Effector memory CD8-positive, alpha-beta T cell (primary cell): ENCODE measurements at regions not wholly inside any gene's neighbourhood (a gene's known extent, or its start where the extent isn't known, plus 50 kb on each side); places are given as distances from the start of the nearest gene placed in this dataset.
"Not testable (repeated sequence)": the region's sequence is repeated elsewhere in the genome, so short reads cannot be mapped to it uniquely, and the experiment has no call there.

ENCODE experiments used
- ATAC-seq: fragments of 150-1000 bp; cut with Tn5 transposase; replicated peaks from 2 replicates; pipeline ENCODE4 v1.10.0; 2021; ENCODE audit warnings: mild to moderate bottlenecking, moderate library complexity
- DNase-seq, 3 experiments: peaks; one replicate each; pipeline ENCODE4 v3.0.0; 2021
- H3K27ac Mint-ChIP-seq, 2 donors: one replicate each; pipeline ENCODE4 v1.8.0; 2022; ENCODE audit warnings: mild to moderate bottlenecking in 2 of 2, mixed read lengths in 2 of 2, moderate library complexity in 2 of 2
- H3K27me3 Mint-ChIP-seq, 2 donors: one replicate each; pipeline ENCODE4 v1.8.0; 2022; ENCODE audit warnings: mixed read lengths in 2 of 2
- H3K36me3 Mint-ChIP-seq: one replicate; pipeline ENCODE4 v1.8.0; 2022; ENCODE audit warnings: mild to moderate bottlenecking, moderate library complexity, mixed read lengths; ENCODE audit not compliant: insufficient read depth
- H3K4me1 Mint-ChIP-seq, 2 donors: one replicate each; pipeline ENCODE4 v1.8.0; 2022; ENCODE audit warnings: low read depth in 2 of 2, mixed read lengths in 2 of 2
- H3K4me3 Mint-ChIP-seq, 2 donors: one replicate each; pipeline ENCODE4 v1.8.0; 2022; ENCODE audit warnings: mild to moderate bottlenecking in 2 of 2, mixed read lengths in 2 of 2, moderate library complexity in 2 of 2
- H3K9me3 Mint-ChIP-seq, 2 donors: one replicate each; pipeline ENCODE4 v1.8.0; 2022; ENCODE audit warnings: mixed read lengths in 2 of 2

DNA sequence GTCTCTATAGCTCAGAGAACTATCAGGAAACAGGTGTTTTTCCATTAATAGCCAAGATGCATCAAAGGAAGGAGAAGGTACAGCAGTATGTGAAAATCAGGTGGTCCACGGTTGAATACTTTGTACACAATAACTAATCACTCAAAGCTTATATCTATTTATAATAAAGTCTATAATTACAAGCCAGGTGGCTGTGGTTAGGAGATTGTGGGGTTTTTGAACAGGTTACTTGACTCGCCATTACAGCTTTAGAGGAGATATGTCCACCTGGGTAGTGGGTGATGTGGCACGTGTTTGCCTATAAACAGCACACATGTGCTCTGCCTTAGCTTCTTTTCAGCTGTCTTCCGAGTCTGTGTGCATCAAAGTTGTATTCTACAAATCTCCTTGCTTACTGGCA is 892.2 kb upstream of the ZEB2 start:
- peaks cover 6 to 13% of the 10 kb centered on the region in 2 donors for H3K4me1 Mint-ChIP-seq
- no peak overlapping the region for H3K4me3 Mint-ChIP-seq
- peaks cover 0 to 8% of the 10 kb centered on the region in 2 donors for H3K9me3 Mint-ChIP-seq
- H3K36me3 Mint-ChIP-seq, result no peaks in the 10 kb centered on the region
- ATAC-seq, result no peak
- DNase-seq, result no peak
- H3K27me3 Mint-ChIP-seq, result peaks cover 19 to 49% of the 10 kb centered on the region in 2 donors
- H3K27ac Mint-ChIP-seq, result no peak overlapping the region

- Mint-ChIP-seq H3K4me3 (peak overlapping the region in 1 of 2 donors; percentile 11), H3K27ac (no peak overlapping the region), H3K4me1 (peaks cover 6 to 13% of the 10 kb centered on the region in 2 donors), H3K9me3 (peaks cover 0 to 8% of the 10 kb centered on the region in 2 donors), H3K36me3 (no peaks in the 10 kb centered on the region), H3K27me3 (peaks cover 16 to 46% of the 10 kb centered on the region in 2 donors)
- DNase-seq (peak in 1 of 3 experiments; percentile 3), ATAC-seq (peak; percentile 73)
Observed at GRCh38 chr2:145411493-145411892, 891.6 kb upstream of the ZEB2 start.

DNA sequence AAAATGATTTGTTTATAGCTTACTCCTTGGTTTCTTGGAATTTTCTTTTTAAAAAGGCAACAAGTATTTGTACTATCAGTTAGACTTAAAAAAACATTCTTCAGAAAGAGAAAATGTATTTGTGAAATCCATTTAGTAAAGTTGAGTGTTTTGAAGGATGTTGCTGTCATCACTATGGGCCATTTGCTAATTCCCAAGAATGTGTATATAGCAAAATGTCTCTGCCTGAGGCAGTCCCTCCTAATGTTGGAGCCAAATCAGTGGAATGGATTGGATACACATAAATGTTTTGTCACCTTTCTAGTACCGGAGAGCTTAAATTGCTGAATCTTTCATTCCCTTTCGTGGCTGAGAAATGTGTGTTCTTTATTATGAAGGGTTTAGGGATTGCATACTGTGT is 890.2 kb upstream of the ZEB2 start:
- H3K36me3 Mint-ChIP-seq, result no peaks in the 10 kb centered on the region
- H3K27ac Mint-ChIP-seq, result no peak overlapping the region
- peaks cover 6 to 13% of the 10 kb centered on the region in 2 donors for H3K4me1 Mint-ChIP-seq
- ATAC-seq (no peak), DNase-seq (no peak)
- peaks cover 0 to 8% of the 10 kb centered on the region in 2 donors for H3K9me3 Mint-ChIP-seq
- H3K4me3 Mint-ChIP-seq, result no peak overlapping the region
- H3K27me3 Mint-ChIP-seq, result peaks cover 11 to 32% of the 10 kb centered on the region in 2 donors

GRCh38 chr2:145408980-145409379 is 889.1 kb upstream of the ZEB2 start:
- peaks cover 6 to 13% of the 10 kb centered on the region in 2 donors for H3K4me1 Mint-ChIP-seq
- no peak overlapping the region for H3K27ac Mint-ChIP-seq
- H3K36me3 Mint-ChIP-seq, result no peaks in the 10 kb centered on the region
- peaks cover 11 to 29% of the 10 kb centered on the region in 2 donors for H3K27me3 Mint-ChIP-seq
- ATAC-seq, result no peak
- H3K4me3 Mint-ChIP-seq, result no peak overlapping the region
- H3K9me3 Mint-ChIP-seq, result peaks cover 0 to 8% of the 10 kb centered on the region in 2 donors
- DNase-seq, result no peak

DNA sequence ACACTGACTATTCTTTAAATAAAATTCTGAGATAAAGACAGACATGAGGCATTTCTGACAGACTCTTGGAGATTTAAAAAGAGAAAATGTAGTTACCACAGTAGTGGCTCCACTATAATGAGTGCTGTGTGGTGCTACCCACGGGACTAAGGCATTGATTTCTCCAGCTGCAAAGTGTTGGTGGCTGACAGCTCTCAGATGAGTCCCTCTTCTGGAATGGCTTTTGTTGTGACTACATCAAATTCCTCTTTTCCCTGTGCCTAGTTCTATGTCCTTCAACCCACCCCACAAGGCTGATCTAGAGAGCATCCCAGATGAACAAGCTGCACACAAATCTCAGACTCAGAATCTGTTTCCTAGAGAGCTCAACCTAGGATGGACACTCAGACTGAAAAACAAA is 884.8 kb upstream of the ZEB2 start:
- no peak for DNase-seq
- Mint-ChIP-seq H3K4me1 (no peaks in the 10 kb centered on the region), H3K27me3 (peaks cover 0 to 13% of the 10 kb centered on the region in 2 donors), H3K27ac (no peak overlapping the region), H3K36me3 (no peaks in the 10 kb centered on the region), H3K4me3 (no peak overlapping the region), H3K9me3 (no peaks in the 10 kb centered on the region)
- ATAC-seq, result no peak

GRCh38 chr2:145402706-145403277 is 882.9 kb upstream of the ZEB2 start:
- DNase-seq, result no peak
- Mint-ChIP-seq H3K9me3 (no peaks in the 10 kb centered on the region), H3K36me3 (no peaks in the 10 kb centered on the region), H3K4me1 (no peaks in the 10 kb centered on the region), H3K27me3 (peaks cover 0 to 7% of the 10 kb centered on the region in 2 donors), H3K27ac (no peak overlapping the region), H3K4me3 (no peak overlapping the region)
- no peak for ATAC-seq

GRCh38 chr2:145399131-145399530 is 879.2 kb upstream of the ZEB2 start:
- Mint-ChIP-seq H3K9me3 (no peaks in the 10 kb centered on the region), H3K27me3 (peaks cover 0 to 8% of the 10 kb centered on the region in 2 donors), H3K4me3 (no peak overlapping the region), H3K36me3 (no peaks in the 10 kb centered on the region), H3K4me1 (no peaks in the 10 kb centered on the region), H3K27ac (no peak overlapping the region)
- DNase-seq, result no peak
- no peak for ATAC-seq

DNA sequence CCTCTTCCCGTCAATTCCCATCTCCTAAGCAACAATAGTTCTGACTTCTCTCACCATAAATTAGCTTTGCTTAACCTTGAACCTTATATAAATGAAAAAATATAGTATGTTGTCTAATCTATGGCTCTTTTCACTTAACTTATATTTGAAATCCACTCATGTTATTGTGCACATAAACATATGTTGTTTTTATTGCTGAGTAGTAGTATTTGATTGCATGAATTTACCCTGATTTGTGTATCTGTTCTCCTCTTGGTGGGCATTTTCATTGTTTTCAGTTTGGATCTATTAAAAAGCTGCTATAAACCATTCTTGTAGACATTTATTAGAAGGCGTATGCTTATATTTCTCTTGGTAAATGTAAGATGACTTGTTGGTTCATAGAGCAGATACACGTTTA is 874.3 kb upstream of the ZEB2 start:
- no peaks in the 10 kb centered on the region for H3K4me1 Mint-ChIP-seq
- H3K27ac Mint-ChIP-seq, result no peak overlapping the region
- ATAC-seq (no peak), DNase-seq (no peak)
- H3K9me3 Mint-ChIP-seq, result no peaks in the 10 kb centered on the region
- peaks cover 0 to 29% of the 10 kb centered on the region in 2 donors for H3K27me3 Mint-ChIP-seq
- no peaks in the 10 kb centered on the region for H3K36me3 Mint-ChIP-seq
- H3K4me3 Mint-ChIP-seq, result no peak overlapping the region

DNA sequence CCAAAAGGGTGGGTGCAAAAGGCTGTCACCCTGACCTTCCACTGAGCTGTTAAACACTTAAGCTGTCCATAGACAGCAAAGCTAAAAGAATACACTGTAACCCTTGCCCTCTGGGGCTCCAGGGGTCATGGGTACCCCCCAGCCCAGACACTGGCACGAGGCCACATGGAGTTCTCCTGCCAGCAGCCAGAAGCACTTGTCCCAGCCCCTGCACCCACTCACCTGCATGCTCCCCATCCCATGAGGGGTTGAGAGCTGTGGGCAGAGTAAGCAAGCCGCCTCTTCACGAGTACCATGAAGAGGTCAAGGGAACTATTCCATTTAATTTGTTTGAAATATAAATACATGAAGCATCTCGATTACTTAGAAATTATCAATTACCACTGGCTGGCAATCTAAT is 867.1 kb upstream of the ZEB2 start:
- DNase-seq, result no peak
- no peak overlapping the region for H3K27ac Mint-ChIP-seq

GRCh38 chr2:145383961-145384360 is 864.0 kb upstream of the ZEB2 start:
- DNase-seq (no peak), ATAC-seq (no peak)
- H3K27ac Mint-ChIP-seq, result no peak overlapping the region
- no peaks in the 10 kb centered on the region for H3K4me1 Mint-ChIP-seq
- no peaks in the 10 kb centered on the region for H3K9me3 Mint-ChIP-seq
- H3K4me3 Mint-ChIP-seq, result no peak overlapping the region
- no peaks in the 10 kb centered on the region for H3K36me3 Mint-ChIP-seq
- H3K27me3 Mint-ChIP-seq, result peaks cover 0 to 7% of the 10 kb centered on the region in 2 donors

More for the DNA sequence above, 867.1 kb upstream of the ZEB2 start:
- Mint-ChIP-seq H3K27me3 (peaks cover 0 to 15% of the 10 kb centered on the region in 2 donors), H3K36me3 (no peaks in the 10 kb centered on the region), H3K4me3 (no peak overlapping the region), H3K4me1 (no peaks in the 10 kb centered on the region), H3K9me3 (no peaks in the 10 kb centered on the region)
- ATAC-seq, result no peak

DNA sequence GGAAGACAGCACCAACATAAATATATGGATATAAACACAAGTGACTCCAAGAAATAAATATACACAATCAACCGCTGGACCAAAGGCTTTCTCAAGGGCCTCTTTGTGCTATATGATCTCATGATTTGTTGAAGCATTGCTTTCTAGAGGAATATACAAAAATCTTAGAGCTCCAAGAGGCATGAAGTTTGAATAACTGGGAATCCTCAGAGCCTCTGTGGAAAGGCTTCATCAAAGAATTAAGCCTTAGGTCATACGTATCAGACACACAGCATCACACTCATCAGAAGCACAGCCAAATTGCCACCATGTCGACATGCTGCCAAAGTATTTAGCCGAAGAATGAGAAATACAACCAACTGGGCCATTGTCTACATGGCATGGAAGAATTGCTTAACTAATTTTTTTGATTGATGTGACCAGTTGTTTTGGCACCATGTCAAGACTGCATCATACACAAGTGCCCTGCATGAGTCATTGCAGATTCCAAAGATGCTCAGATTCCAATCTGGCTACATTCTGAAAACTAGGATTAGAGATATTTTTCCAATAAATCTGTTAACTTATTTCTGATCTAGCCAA is 860.6 kb upstream of the ZEB2 start:
- Mint-ChIP-seq H3K4me1 (no peaks in the 10 kb centered on the region), H3K27me3 (peaks cover 0 to 7% of the 10 kb centered on the region in 2 donors), H3K36me3 (no peaks in the 10 kb centered on the region), H3K4me3 (no peak overlapping the region), H3K27ac (no peak overlapping the region), H3K9me3 (no peaks in the 10 kb centered on the region)
- no peak for ATAC-seq
- DNase-seq, result no peak

GRCh38 chr2:145379934-145380333 is 860.0 kb upstream of the ZEB2 start:
- Mint-ChIP-seq H3K27me3 (peaks cover 0 to 7% of the 10 kb centered on the region in 2 donors), H3K27ac (no peak overlapping the region), H3K9me3 (no peaks in the 10 kb centered on the region), H3K36me3 (no peaks in the 10 kb centered on the region), H3K4me1 (no peaks in the 10 kb centered on the region), H3K4me3 (no peak overlapping the region)
- ATAC-seq, result no peak
- no peak for DNase-seq

GRCh38 chr2:145374165-145374564 is 854.2 kb upstream of the ZEB2 start:
- Mint-ChIP-seq H3K27ac (no peak overlapping the region), H3K36me3 (no peaks in the 10 kb centered on the region), H3K4me3 (no peak overlapping the region), H3K4me1 (no peaks in the 10 kb centered on the region), H3K27me3 (no peaks in the 10 kb centered on the region), H3K9me3 (no peaks in the 10 kb centered on the region)
- ATAC-seq (no peak), DNase-seq (no peak)

DNA sequence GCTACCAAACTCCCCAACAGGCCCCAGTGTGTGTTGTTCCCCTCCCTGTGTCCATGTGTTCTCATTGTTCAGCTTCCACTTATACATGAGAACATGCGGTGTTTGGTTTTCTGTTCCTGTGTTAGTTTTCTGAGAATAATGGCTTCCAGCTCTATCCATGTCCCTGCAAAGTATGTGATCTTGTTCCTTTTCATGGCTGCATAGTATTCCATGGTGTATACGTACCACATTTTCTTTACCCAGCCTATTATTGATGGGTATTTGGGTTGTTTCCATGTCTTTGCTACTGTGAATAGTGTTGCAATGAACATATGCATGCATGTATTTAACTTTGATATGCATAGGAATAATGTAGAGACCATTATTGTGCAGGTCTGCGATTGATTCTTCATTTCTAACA is 847.4 kb upstream of the ZEB2 start:
- DNase-seq, H3K27me3 Mint-ChIP-seq, H3K4me1 Mint-ChIP-seq, H3K9me3 Mint-ChIP-seq, ATAC-seq, H3K36me3 Mint-ChIP-seq, H3K27ac Mint-ChIP-seq, H3K4me3 Mint-ChIP-seq: not testable (repeated sequence)
